GM19240 (cell line): ENCODE measurements at regions not wholly inside any gene's neighbourhood (a gene's known extent, or its start where the extent isn't known, plus 50 kb on each side); places are given as distances from the start of the nearest gene placed in this dataset.
"Not testable (repeated sequence)": the region's sequence is repeated elsewhere in the genome, so short reads cannot be mapped to it uniquely, and the experiment has no call there.

ENCODE experiments used
- DNase-seq: peaks from one replicate; pipeline ENCODE4 v3.0.0; 2011; ENCODE audit warnings: low spot score; ENCODE audit not compliant: insufficient read length

- no peak for DNase-seq
Observed at GRCh38 chr6:125587666-125588632, 161.5 kb upstream of the HEY2 start.

DNA sequence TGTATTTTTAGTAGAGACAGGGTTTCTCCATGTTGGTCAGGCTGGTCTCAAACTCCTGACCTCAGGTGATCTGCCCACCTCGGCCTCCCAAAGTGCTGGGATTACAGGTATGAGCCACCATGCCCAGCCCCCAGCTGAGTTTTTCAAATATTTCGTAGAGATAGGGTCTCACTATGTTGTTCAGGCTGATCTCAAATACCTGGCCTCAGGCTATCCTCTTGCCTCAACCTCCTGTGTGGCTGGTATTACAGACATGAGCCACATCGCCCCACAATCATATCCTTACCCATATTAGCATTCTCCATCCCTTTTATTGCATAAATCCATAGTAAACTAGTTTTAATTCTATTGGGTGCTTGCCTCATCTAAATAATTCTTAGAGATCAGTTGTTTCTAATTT lies 157.6 kb upstream of the HEY2 start:
- DNase-seq, result not testable (repeated sequence)

DNA sequence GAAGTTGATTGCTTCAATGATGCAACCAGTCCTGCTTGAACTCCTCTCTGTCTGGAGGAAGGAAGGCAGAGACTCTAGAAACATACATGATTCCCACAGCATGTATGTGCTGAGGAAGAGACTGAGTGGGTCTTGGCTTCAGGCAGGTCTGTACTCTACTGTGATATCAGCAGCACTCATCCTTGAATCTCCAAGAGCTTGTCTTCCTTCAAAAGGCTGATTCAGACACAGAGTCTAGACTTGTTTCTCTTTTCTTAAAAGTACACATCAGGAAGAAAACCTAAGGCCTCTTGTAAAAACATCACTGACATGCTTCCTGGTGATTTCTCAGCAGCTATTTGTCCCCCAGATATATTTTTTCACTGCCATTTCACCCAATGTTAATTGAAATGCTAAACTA lies 155.7 kb upstream of the HEY2 start:
- DNase-seq, result no peak

DNA sequence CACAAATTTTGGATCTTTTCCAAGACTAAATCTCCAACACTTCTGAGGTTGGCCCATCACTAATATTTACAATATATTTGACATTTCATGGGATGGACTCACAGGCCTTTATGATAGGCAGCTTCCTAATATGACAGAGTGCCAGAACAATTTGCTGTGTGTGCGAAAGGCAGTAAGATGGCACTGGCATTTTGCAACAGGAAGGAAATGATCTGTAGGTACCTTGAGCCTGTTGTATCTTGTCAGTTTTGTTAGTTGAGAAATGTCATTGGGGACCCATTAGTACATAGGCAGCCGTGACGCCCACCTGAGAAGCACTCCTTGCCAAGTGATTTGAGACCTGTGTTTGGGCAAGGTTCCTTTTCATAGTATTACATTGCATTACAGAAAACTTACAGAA lies 153.4 kb upstream of the HEY2 start:
- no peak for DNase-seq

DNA sequence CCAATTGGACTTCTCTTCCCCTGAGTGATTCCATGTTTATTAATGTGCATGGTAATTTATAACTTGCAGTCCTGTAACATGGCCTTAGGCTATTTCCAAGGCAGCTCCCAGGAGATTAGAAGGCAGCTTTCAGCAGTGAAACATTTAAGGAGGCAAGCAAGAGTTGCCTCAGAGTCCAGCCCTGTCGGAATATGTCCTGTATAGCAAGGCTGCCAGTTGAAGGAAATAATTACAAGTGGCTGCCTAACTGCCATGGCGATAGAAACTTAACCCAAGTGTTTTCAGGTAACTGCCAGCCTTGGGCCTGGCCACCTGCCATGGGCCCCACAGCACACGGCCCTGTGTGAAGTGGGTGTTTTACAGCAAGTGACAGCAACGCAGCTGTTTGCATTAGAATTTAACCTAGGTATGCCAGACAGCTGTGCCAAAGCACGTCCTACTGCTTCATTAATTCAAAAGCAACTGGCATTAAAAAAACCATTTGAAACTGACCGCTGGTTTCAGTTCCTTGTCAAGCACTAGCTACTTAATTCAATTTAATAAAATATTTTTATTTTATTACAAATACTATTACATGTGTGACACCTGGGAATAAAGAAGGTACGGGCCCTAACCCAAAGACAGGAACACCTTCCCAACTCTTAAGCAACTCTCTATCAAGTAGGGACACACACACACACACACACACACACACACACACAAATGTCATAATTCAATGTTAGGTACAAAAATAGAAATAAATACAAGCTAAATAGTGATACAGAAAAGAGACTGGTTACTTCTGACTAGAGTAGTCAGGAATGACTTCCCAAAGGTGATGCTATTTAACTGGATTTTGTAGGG lies 151.8 kb upstream of the HEY2 start:
- no peak for DNase-seq

DNA sequence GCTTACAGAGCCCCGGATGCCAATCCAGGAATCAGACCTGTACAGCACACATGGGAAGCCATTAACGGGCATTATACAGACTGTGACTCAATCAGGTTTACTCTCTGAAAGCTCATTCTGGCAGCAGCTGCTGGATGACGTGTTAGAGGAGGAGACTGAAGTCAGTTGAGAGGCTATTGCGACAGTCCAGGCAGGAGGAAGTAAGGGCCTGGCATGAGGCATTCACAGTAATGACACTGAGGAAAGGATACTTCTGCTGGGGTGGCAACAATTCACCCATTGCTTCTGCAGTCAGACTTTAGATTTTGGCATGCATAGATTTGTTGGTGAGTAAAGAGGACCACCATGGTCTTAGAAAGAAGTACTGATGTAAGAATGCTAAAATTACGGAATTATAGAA lies 151.0 kb upstream of the HEY2 start:
- no peak for DNase-seq

DNA sequence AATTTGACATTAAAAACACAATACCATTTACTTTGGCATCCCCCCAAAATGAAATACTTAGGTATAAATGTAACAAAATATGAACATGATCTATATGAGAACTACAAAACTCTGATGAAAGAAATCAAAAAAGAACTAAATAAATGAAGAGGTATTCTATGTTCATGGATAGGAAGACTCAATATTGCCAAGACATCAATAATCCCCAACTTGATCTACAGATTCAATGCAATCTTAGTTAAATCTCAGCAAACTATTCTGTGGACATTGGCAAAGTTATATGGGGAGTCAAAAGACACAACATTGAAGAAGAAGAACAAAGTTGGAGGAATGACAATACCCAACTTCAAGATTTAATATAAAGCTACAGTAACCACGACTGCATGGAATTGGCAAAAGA lies 145.2 kb upstream of the HEY2 start:
- no peak for DNase-seq

DNA sequence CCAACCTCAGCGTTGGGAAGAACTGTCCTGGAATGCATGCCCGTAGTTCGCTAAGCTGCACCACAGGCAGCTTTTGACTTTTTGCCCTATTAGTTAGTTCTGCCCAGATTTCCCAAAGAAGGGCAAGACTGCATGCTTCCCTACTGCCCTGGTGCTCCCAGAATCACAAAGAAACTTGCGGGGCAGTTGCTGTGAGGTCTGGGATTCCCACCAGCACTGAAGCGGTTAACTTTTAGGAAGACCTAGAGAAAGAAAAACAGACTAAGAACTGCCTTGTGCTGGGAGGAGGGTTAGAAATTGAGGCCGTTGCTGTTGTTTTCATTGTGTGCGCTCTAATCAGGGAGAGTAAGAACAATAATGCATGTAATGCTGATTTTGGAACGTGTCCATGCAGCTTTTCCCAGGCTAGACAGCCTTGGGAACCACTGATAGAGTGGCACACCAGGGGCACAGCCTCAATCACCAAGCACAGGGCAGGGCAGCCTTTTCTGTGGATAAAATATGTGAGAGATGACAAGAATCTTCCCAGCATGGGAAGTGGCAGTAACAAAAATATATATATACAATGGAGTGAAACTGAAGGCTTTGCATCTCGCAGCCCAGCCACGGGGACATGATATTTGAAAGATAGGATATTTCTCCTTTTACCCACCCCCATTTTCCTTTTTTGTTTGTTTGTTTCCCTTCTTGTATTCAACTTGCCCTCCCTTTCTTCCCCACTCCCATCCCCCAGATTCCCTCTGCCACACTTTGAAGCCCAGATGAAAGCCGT lies 137.7 kb upstream of the HEY2 start:
- no peak for DNase-seq

GRCh38 chr6:125612345-125612846 lies 137.0 kb upstream of the HEY2 start:
- DNase-seq, result no peak

DNA sequence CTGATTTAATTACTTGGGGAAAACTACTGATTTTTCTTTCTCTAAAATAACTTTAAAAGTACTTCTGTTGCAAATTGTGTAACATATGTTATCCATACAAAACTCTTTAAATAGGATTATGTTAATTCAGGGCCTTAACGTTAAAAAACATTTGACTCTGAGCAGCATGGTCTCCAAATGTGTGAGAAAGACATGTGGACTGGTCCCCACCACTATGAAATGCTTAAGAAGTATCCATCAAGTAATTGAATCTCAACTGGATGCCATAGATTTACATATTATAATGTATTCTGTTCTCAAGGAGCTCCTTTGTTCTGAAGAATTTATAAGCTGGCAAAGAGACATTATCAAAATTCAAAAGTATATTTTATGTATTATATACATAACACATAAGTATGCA lies 130.8 kb upstream of the HEY2 start:
- no peak for DNase-seq

DNA sequence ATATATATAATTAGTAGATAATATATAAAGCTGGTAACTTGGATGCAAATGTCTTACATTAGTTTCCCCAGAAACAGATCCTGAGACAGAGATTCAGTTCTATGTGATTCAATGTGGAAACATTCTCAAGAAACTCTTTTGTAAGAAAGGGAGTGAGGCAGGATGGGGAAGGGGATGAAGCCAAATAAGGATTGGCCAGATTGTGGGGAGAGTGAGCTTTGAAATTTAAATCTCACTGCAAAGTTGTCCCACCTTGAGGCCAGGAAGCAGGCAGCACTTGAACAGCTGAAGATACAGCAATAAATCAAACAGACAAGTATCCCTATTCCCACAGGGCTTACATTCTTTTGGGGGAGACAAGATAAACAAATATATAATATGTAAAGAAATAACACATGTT lies 126.3 kb upstream of the HEY2 start:
- no peak for DNase-seq

DNA sequence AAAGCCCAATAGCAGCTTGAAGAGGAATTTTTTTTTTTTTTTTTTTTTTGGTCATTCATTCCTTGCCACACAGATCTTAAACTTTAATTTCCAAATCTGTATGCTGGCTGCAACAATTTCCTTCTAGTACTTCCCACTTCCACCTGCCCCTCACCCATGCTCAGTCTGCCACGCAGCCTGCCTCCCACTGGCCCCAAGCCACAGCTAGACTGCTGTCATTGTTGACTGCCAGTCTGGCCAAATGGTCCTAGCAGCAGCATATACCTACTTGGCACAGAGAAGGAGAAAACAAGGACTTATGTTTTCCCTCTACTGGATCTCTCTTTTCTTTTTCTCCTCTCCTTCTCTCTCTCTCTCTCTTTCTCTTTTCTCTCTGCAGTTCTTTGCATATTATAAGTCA lies 118.3 kb upstream of the HEY2 start:
- DNase-seq, result no peak

DNA sequence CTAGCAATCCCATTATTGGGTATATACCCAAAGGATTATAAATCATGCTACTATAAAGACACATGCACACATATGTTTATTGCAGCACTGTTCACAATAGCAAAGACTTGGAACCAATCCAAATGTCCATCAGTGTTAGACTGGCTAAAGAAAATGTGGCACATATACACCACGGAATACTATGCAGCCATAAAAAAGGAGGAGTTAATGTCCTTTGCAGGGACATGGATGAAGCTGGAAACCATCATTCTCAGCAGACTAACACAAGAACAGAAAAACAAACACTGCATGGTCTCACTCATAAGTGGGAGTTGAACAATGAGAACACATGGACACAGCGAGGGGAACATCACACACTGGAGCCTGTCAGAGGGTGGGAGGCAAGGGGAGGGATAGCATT lies 113.4 kb upstream of the HEY2 start:
- DNase-seq, result not testable (repeated sequence)

GRCh38 chr6:125636671-125637070 lies 112.8 kb upstream of the HEY2 start:
- DNase-seq, result no peak

DNA sequence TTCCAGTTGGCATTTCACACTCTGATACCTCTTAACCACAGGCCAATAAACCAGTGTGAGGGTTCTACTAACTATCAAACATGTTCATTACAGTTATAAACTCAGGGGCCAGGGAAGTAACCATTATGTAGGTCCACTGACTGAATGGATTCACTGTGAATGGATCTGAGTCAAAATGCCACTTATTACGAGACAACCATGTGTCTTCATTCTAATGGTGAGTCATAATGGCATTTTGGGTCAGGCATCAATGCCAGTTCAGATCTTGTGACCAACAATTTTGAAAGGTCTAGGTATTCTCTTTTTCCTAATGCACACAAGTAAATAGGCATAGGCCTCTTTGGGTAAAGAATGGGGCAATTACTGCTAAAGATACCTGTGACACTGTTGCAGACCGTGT lies 112.2 kb upstream of the HEY2 start:
- no peak for DNase-seq

DNA sequence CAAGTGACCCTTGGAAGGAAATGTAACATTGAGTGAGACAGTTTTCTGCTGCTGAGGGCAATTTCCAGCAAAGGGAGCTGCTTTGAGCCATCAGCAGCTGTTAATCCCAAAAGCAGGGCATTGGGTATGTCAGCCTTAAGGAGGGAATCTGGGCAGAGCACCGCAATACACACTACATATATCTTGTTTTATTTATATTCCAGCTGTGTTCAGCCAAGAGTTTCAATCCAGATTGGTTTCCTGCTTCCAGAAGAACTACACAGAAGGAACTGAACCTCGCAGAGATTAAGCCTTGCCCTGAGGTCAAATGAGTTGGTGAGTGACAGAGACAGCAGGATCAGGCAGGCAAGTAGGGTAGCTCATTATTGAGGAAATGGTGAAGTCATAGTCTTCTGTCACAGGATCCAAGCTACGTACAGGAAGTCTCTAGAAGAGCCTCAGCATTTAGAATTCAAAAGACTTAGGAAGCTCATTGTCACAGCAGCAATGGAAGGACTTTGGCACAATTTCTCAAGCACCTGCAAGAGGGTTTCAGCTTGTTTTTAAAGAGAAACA lies 109.9 kb upstream of the HEY2 start:
- DNase-seq, result no peak

DNA sequence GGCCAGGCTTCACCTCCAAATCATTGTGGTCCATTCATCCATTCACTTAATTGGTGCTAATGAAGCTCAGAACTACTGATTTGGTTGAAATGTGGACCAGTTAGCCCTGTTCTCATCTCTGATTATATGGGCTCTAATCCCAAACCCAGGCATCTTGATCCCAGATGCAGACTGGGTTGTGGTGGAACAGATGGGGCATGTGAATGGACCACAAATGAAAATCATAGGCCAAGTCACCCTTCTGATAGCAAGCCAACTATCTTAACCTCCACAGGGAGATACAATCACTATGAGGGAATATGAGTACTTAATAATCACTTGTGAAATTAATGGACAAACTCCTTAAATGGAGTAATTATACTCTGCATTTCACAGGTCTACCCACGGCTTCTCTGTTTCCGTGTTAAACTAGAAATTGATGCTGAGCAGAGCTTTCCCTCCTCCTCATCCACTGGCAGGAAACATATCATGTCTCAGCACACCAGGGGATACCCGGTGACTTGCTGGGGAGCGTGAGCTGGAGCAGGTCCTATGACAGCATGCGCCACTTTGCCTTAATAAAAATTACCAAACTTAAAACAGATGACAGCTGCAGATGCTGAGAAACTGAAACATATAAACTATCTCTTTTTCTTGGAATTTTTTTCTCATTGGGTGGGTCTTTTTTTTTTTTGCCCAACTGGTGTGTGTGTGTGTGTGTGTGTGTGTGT lies 108.8 kb upstream of the HEY2 start:
- no peak for DNase-seq

DNA sequence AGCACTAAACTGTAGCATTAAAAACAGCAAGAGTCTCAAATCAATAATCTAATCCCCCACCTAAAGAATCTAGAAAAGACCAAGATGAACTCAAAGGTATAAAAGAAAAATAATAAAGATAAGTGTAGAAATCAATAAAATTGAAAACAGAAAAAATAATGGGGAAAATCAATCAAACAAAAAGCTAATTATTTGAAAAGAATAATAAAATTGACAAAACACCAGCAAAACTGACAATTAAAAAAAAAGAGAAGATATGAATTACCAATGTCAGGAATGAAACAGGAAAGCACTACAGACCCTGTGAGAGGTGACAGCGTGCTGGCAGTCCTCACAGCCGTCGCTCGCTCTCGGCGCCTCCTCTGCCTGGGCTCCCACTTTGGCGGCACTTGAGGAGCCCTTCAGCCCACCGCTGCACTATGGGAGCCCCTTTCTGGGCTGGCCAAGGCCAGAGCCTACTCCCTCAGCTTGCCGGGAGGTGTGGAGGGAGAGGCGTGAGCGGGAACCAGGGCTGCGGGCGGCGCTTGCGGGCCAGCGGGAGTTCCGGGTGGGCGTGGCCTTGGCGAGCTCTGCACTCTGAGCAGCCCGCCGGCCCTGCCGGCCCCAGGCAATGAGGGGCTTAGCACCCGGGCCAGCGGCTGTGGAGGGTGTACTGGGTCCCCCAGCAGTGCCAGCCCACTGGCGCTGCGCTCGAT lies 105.3 kb upstream of the HEY2 start:
- DNase-seq, result not testable (repeated sequence)

- no peak for DNase-seq
Observed at GRCh38 chr6:125647391-125647790, 102.0 kb upstream of the HEY2 start.

- DNase-seq, result not testable (repeated sequence)
Observed at GRCh38 chr6:125653752-125654151, 95.7 kb upstream of the HEY2 start.
